ENCODE measurements at regions not wholly inside any gene's neighbourhood (a gene's known extent, or its start where the extent isn't known, plus 50 kb on each side); places are given as distances from the start of the nearest gene placed in this dataset.

GRCh38 chr11:32307471-32307870 is 127.9 kb downstream of the WT1 start:
- TF ChIP-seq JUND (IDR thresholded peaks at IDR 0.05; ENCODE audit: low read depth, low read length) (no peak), EP300 (IDR thresholded peaks at IDR 0.05; ENCODE audit: borderline replicate concordance in 1 of 2, control insufficient read depth in 1 of 2, low read depth in 2 of 2, low read length in 2 of 2) (no peak), TCF12 (IDR thresholded peaks at IDR 0.05; ENCODE audit: low read depth, low read length) (no peak), CTCF (IDR thresholded peaks at IDR 0.05 in 2 of 3, conservative IDR thresholded peaks at IDR 0.05 in 1 of 3; ENCODE audit: control insufficient read depth in 2 of 3, extremely low read depth in 1 of 3, insufficient read depth in 1 of 3, low read depth in 3 of 3, low read length in 3 of 3) (no peak), POLR2AphosphoS5 (IDR thresholded peaks at IDR 0.05; ENCODE audit: low read length) (no peak), ZNF274 (IDR thresholded peaks at IDR 0.05; ENCODE audit: insufficient read depth, insufficient read length) (no peak), RCOR1 (conservative IDR thresholded peaks at IDR 0.05; ENCODE audit: low read depth, low read length) (no peak), POLR2A (IDR thresholded peaks at IDR 0.05; ENCODE audit: low read depth, low read length) (no peak)

Data from GM12878 (cell line).